ENCODE measurements at regions not wholly inside any gene's neighbourhood (a gene's known extent, or its start where the extent isn't known, plus 50 kb on each side); places are given as distances from the start of the nearest gene placed in this dataset.

DNA sequence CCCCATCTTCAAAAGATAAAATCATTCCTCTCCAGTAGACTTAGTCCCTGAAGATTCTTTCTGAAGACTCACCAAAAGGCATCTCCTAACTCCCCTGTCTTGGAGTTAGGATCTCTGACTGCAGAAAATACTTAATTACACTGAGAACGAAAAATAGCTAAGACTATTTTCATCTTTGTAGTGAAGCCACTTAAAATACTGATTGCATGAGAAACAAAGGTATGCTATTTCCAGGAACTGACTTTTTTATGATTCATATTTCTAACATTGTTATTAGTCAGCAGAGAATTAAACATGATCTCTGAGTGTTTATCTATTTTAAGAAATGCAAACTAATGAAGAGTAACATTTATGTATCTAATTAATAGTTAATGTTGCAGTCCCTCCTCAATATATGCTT is 71.8 kb upstream of the NR3C2 start:
- TF ChIP-seq, protein P1, sequence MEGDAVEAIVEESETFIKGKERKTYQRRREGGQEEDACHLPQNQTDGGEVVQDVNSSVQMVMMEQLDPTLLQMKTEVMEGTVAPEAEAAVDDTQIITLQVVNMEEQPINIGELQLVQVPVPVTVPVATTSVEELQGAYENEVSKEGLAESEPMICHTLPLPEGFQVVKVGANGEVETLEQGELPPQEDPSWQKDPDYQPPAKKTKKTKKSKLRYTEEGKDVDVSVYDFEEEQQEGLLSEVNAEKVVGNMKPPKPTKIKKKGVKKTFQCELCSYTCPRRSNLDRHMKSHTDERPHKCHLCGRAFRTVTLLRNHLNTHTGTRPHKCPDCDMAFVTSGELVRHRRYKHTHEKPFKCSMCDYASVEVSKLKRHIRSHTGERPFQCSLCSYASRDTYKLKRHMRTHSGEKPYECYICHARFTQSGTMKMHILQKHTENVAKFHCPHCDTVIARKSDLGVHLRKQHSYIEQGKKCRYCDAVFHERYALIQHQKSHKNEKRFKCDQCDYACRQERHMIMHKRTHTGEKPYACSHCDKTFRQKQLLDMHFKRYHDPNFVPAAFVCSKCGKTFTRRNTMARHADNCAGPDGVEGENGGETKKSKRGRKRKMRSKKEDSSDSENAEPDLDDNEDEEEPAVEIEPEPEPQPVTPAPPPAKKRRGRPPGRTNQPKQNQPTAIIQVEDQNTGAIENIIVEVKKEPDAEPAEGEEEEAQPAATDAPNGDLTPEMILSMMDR (conservative IDR thresholded peaks at IDR 0.05 in 1 of 2, IDR thresholded peaks at IDR 0.05 in 1 of 2; ENCODE audit: low read depth in 1 of 2, low read length in 2 of 2): no peak
- no peak for TF ChIP-seq EZH2 (IDR thresholded peaks at IDR 0.05; ENCODE audit: low read length, missing control alignments)
